ENCODE measurements at regions not wholly inside any gene's neighbourhood (a gene's known extent, or its start where the extent isn't known, plus 50 kb on each side); places are given as distances from the start of the nearest gene placed in this dataset.

DNA sequence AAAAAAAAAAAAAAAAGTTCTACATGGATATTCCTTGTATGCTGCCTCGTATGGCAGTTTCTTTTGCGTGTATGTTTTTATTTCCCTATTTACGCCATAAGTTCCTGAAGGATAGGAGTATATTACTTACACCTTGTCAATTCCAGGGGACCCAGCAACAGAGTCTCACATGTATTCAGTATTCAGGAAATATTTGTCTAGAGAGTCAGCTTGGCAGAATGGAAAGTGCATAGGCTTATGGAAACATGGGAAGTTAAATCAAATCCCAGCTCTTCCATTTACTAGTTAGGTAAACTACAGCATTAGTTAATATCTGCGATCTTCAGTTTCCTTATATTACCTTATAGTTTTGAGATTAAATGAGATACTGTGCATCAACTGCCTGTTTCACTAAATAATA lies 51.1 kb upstream of the SLC22A16 start:
- DNase-seq (ENCODE audit: low read depth, low spot score), result no peak
- ChIA-PET POLR2A (interaction anchor here (1.5 kb wide), 1 partner anchor 349 kb away, joined by 7 read pairs; no protein-coding TSS in a partner anchor), CTCF (interaction anchor here (0.7 to 3.2 kb wide), 26 partner anchors 9 to 686 kb away, joined by 3 to 34 read pairs (median 5); partner anchors contain the start of genes AMD1, CDK19 and GTF3C6)
- no peak overlapping the region for H3K4me3 ChIP-seq (ENCODE audit: low read depth, low read length)
- peaks cover 7% of the 10 kb centered on the region; the same call in 1 of the 2 replicates for H3K9me3 ChIP-seq (ENCODE audit: control insufficient read depth, insufficient read depth, low read length)
- TF ChIP-seq, protein P1, sequence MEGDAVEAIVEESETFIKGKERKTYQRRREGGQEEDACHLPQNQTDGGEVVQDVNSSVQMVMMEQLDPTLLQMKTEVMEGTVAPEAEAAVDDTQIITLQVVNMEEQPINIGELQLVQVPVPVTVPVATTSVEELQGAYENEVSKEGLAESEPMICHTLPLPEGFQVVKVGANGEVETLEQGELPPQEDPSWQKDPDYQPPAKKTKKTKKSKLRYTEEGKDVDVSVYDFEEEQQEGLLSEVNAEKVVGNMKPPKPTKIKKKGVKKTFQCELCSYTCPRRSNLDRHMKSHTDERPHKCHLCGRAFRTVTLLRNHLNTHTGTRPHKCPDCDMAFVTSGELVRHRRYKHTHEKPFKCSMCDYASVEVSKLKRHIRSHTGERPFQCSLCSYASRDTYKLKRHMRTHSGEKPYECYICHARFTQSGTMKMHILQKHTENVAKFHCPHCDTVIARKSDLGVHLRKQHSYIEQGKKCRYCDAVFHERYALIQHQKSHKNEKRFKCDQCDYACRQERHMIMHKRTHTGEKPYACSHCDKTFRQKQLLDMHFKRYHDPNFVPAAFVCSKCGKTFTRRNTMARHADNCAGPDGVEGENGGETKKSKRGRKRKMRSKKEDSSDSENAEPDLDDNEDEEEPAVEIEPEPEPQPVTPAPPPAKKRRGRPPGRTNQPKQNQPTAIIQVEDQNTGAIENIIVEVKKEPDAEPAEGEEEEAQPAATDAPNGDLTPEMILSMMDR (IDR thresholded peaks at IDR 0.05; ENCODE audit: low read depth, low read length), result no peak
- no peak overlapping the region for H3K27ac ChIP-seq (ENCODE audit: low read depth, low read length)
- H3K27me3 ChIP-seq (ENCODE audit: control insufficient read depth, insufficient read depth, low read length), result no peaks in the 10 kb centered on the region

DNA sequence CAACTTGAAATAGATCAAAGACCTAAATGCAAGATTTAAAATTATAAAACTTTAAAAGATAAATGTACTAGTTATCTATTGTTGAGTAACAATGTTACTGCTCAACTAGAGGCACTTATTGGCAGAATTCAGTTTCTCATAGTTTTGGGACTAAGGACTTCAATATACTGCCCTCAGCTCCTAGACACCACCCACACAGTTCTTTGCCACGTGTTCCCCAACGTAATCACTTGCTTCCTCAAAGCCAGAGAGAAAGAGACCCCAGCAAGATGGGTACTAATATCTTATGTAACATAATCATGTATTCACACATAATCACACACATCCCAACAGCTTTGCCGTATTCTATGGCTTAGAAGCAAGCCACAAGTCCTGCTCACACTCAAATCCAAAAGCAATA lies 50.3 kb upstream of the SLC22A16 start:
- H3K9me3 ChIP-seq (ENCODE audit: control insufficient read depth, insufficient read depth, low read length), result peaks cover 7% of the 10 kb centered on the region; the same call in 1 of the 2 replicates
- no peak overlapping the region for H3K27ac ChIP-seq (ENCODE audit: low read depth, low read length)
- DNase-seq (ENCODE audit: low read depth, low spot score), result no peak
- H3K4me3 ChIP-seq (ENCODE audit: low read depth, low read length), result no peak overlapping the region
- CTCF ChIA-PET, result interaction anchor here (0.7 to 3.2 kb wide), 15 partner anchors 8 to 531 kb away, joined by 3 to 34 read pairs (median 6); partner anchors contain the start of gene GTF3C6
- TF ChIP-seq, protein P1 (IDR thresholded peaks at IDR 0.05; ENCODE audit: low read depth, low read length), result no peak
- POLR2A ChIA-PET, result no interaction called here
- H3K27me3 ChIP-seq (ENCODE audit: control insufficient read depth, insufficient read depth, low read length), result no peaks in the 10 kb centered on the region
